ENCODE measurements at regions not wholly inside any gene's neighbourhood (a gene's known extent, or its start where the extent isn't known, plus 50 kb on each side); places are given as distances from the start of the nearest gene placed in this dataset.

GRCh38 chr4:111231281-111231680, 608.4 kb upstream of the PITX2 start:
- no peak overlapping the region for H3K27ac ChIP-seq (ENCODE audit: low read length)
- H3K4me1 ChIP-seq (ENCODE audit: low read length) = no peaks in the 10 kb centered on the region
- no peak overlapping the region for H3K4me2 ChIP-seq (ENCODE audit: low read depth, low read length)
- H3K9ac ChIP-seq (ENCODE audit: low read length) = no peak overlapping the region
- no peak overlapping the region for H2AFZ ChIP-seq (ENCODE audit: low read length)
- H3K9me3 ChIP-seq (replicated peaks; ENCODE audit: insufficient read depth, low read length) = no peaks in the 10 kb centered on the region
- DNase-seq = no peak
- H3K9me2 ChIP-seq (replicated peaks; ENCODE audit: insufficient read depth, low read length) = no peaks in the 10 kb centered on the region
- TF ChIP-seq EZH2phosphoT487 (IDR thresholded peaks at IDR 0.05; ENCODE audit: low read length) (no peak), EZH2 (optimal IDR thresholded peaks at IDR 0.05; ENCODE audit: low read depth, low read length) (no peak), CTCF (IDR thresholded peaks at IDR 0.05; ENCODE audit: low read length) (no peak)
- H3K4me3 ChIP-seq (ENCODE audit: low read length) = no peak overlapping the region
- no peaks in the 10 kb centered on the region for H4K20me1 ChIP-seq (ENCODE audit: insufficient read depth, low read length)
- no peaks in the 10 kb centered on the region for H3K79me2 ChIP-seq (ENCODE audit: low read length)
- H3K36me3 ChIP-seq (replicated peaks; ENCODE audit: insufficient read depth, low read length) = no peaks in the 10 kb centered on the region
- H3F3A ChIP-seq (ENCODE audit: insufficient read depth, low read length) = no peaks in the 10 kb centered on the region
- no peaks in the 10 kb centered on the region for H3K27me3 ChIP-seq (replicated peaks; ENCODE audit: insufficient read depth, low read length)

GRCh38 chr4:111234939-111235338, 612.1 kb upstream of the PITX2 start:
- Histone ChIP-seq H3K4me2 (ENCODE audit: low read depth, low read length) (no peak overlapping the region), H3K9me2 (replicated peaks; ENCODE audit: insufficient read depth, low read length) (no peaks in the 10 kb centered on the region), H3K27ac (ENCODE audit: low read length) (no peak overlapping the region), H3K36me3 (replicated peaks; ENCODE audit: insufficient read depth, low read length) (no peaks in the 10 kb centered on the region), H3K4me3 (ENCODE audit: low read length) (no peak overlapping the region), H4K20me1 (ENCODE audit: insufficient read depth, low read length) (no peaks in the 10 kb centered on the region), H3K79me2 (ENCODE audit: low read length) (no peaks in the 10 kb centered on the region), H2AFZ (ENCODE audit: low read length) (no peak overlapping the region), H3F3A (ENCODE audit: insufficient read depth, low read length) (no peaks in the 10 kb centered on the region), H3K9me3 (replicated peaks; ENCODE audit: insufficient read depth, low read length) (no peaks in the 10 kb centered on the region), H3K9ac (ENCODE audit: low read length) (no peak overlapping the region), H3K27me3 (replicated peaks; ENCODE audit: insufficient read depth, low read length) (no peaks in the 10 kb centered on the region), H3K4me1 (ENCODE audit: low read length) (no peaks in the 10 kb centered on the region)
- TF ChIP-seq EZH2 (optimal IDR thresholded peaks at IDR 0.05; ENCODE audit: low read depth, low read length) = no peak
- TF ChIP-seq EZH2phosphoT487 (IDR thresholded peaks at IDR 0.05; ENCODE audit: low read length) = no peak
- no peak for TF ChIP-seq CTCF (IDR thresholded peaks at IDR 0.05; ENCODE audit: low read length)
- no peak for DNase-seq

GRCh38 chr4:111263836-111264235, 641.0 kb upstream of the PITX2 start:
- Histone ChIP-seq H3K4me1 (ENCODE audit: low read length) (peaks cover 23% of the 10 kb centered on the region), H3K9me2 (replicated peaks; ENCODE audit: insufficient read depth, low read length) (no peaks in the 10 kb centered on the region), H2AFZ (ENCODE audit: low read length) (no peak overlapping the region), H3K9ac (ENCODE audit: low read length) (no peak overlapping the region), H3K27me3 (replicated peaks; ENCODE audit: insufficient read depth, low read length) (no peaks in the 10 kb centered on the region), H3K4me3 (ENCODE audit: low read length) (no peak overlapping the region), H3K4me2 (ENCODE audit: low read depth, low read length) (no peak overlapping the region), H3K9me3 (replicated peaks; ENCODE audit: insufficient read depth, low read length) (no peaks in the 10 kb centered on the region), H3K36me3 (replicated peaks; ENCODE audit: insufficient read depth, low read length) (no peaks in the 10 kb centered on the region), H3F3A (ENCODE audit: insufficient read depth, low read length) (no peaks in the 10 kb centered on the region), H4K20me1 (ENCODE audit: insufficient read depth, low read length) (no peaks in the 10 kb centered on the region), H3K27ac (ENCODE audit: low read length) (no peak overlapping the region), H3K79me2 (ENCODE audit: low read length) (no peaks in the 10 kb centered on the region)
- TF ChIP-seq EZH2phosphoT487 (IDR thresholded peaks at IDR 0.05; ENCODE audit: low read length) (no peak), CTCF (IDR thresholded peaks at IDR 0.05; ENCODE audit: low read length) (no peak), EZH2 (optimal IDR thresholded peaks at IDR 0.05; ENCODE audit: low read depth, low read length) (no peak)
- DNase-seq = no peak

Measured in MM.1S (cell line).